ENCODE measurements at regions not wholly inside any gene's neighbourhood (a gene's known extent, or its start where the extent isn't known, plus 50 kb on each side); places are given as distances from the start of the nearest gene placed in this dataset.

DNA sequence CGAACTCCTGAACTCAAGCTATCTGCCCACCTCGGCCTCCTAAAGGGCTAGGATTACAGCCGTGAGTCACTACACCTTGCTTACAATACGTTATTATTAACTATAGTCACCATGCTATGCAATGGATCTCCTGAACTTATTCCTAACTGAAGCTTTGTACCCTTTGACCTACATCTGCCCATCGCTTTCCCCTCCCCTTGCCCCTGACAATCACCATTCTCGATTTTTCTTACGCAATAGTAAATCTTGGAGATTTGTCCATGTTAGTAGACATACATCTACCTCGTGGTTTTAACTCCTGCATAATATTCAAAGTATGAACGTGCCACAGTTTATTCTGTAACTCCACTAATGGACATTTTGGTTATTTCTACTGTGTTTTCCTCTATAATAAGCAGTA, 120.6 kb downstream of the NPIPB5 start:
- no peaks in the 10 kb centered on the region for H4K20me1 ChIP-seq (ENCODE audit: control insufficient read depth, insufficient read depth, insufficient read length)
- no peak overlapping the region for H3K4ac ChIP-seq (ENCODE audit: low read depth, low read length)
- H3K79me2 ChIP-seq (ENCODE audit: insufficient read depth, low read length), result no peaks in the 10 kb centered on the region
- H3K27ac ChIP-seq (ENCODE audit: insufficient read length, low read depth, low read length), result no peak overlapping the region
- DNase-seq, result no peak
- no peak overlapping the region for H2AK5ac ChIP-seq (ENCODE audit: insufficient read length, low read length)
- H3K9me3 ChIP-seq (ENCODE audit: control insufficient read depth, low read depth, low read length), result no peaks in the 10 kb centered on the region
- no peak overlapping the region for H2BK15ac ChIP-seq (ENCODE audit: low read depth, low read length)
- H3K23me2 ChIP-seq (ENCODE audit: insufficient read length, low read depth, low read length, poor library complexity, severe bottlenecking), result no peaks in the 10 kb centered on the region
- Mint-ChIP-seq H3K4me3 (no peak overlapping the region), H3K9me3 (no peaks in the 10 kb centered on the region), H3K27me3 (ENCODE audit: low read depth) (no peaks in the 10 kb centered on the region), H3K27ac (peak overlapping the region in 1 of 3 experiments; percentile 11; a peak in 2 of 7 replicates), H3K36me3 (ENCODE audit: insufficient read depth in 1 of 3, low read depth in 3 of 3) (0 out of 7 replicates have a peak, but pooled peaks cover 0 to 4% (median 0%) of the 10 kb centered on the region in 3 experiments), H3K4me1 (peaks cover 47 to 55% of the 10 kb centered on the region in 2 experiments)
- H3K14ac ChIP-seq (ENCODE audit: insufficient read depth, low read length), result no peak overlapping the region
- H3K56ac ChIP-seq (ENCODE audit: insufficient read length, low read depth, low read length), result no peak overlapping the region
- H2BK120ac ChIP-seq (ENCODE audit: low read depth, low read length, poor library complexity, severe bottlenecking), result no peak overlapping the region
- WGBS (ENCODE audit: extremely low coverage, insufficient read length, low lambda C conversion rate), result no CpG with 5 or more reads among the region's 9 CpGs
- no peak overlapping the region for H3K18ac ChIP-seq (ENCODE audit: insufficient read length, low read depth, low read length)
- H2AFZ ChIP-seq (ENCODE audit: low read length), result no peak overlapping the region
- H3K23ac ChIP-seq (ENCODE audit: insufficient read length, low read depth, low read length), result no peak overlapping the region
- no peak overlapping the region for H2BK5ac ChIP-seq (ENCODE audit: insufficient read length, low read length)
- no peak overlapping the region for H2BK20ac ChIP-seq (ENCODE audit: low read depth, low read length, poor library complexity, severe bottlenecking)
- no peak overlapping the region for H4K8ac ChIP-seq (replicated peaks; ENCODE audit: insufficient read length, low read depth, low read length)
- H4K5ac ChIP-seq (ENCODE audit: insufficient read length, low read depth, low read length), result no peak overlapping the region
- H4K91ac ChIP-seq (ENCODE audit: insufficient read length, low read depth, low read length), result no peak overlapping the region
- no peaks in the 10 kb centered on the region for H3K79me1 ChIP-seq (ENCODE audit: insufficient read depth, low read depth, low read length, poor library complexity, severe bottlenecking)
- TF ChIP-seq CTCF (conservative IDR thresholded peaks at IDR 0.05), result no peak
- H3K27me3 ChIP-seq (ENCODE audit: insufficient read depth, low read length), result no peaks in the 10 kb centered on the region
- H2BK12ac ChIP-seq (ENCODE audit: insufficient read length, low read depth, low read length), result no peak overlapping the region
- H3T11ph ChIP-seq (ENCODE audit: low read length), result no peak overlapping the region
- no peak overlapping the region for H3K9ac ChIP-seq (ENCODE audit: extremely low read depth, insufficient read length, low read length)
- H3K4me2 ChIP-seq (ENCODE audit: insufficient read depth, insufficient read length, low read length), result no peak overlapping the region
- H3K4me1 ChIP-seq (ENCODE audit: insufficient read depth, low read length), result peaks cover 24% of the 10 kb centered on the region; the same call in 1 of the 2 replicates
